ENCODE measurements at regions not wholly inside any gene's neighbourhood (a gene's known extent, or its start where the extent isn't known, plus 50 kb on each side); places are given as distances from the start of the nearest gene placed in this dataset.

DNA sequence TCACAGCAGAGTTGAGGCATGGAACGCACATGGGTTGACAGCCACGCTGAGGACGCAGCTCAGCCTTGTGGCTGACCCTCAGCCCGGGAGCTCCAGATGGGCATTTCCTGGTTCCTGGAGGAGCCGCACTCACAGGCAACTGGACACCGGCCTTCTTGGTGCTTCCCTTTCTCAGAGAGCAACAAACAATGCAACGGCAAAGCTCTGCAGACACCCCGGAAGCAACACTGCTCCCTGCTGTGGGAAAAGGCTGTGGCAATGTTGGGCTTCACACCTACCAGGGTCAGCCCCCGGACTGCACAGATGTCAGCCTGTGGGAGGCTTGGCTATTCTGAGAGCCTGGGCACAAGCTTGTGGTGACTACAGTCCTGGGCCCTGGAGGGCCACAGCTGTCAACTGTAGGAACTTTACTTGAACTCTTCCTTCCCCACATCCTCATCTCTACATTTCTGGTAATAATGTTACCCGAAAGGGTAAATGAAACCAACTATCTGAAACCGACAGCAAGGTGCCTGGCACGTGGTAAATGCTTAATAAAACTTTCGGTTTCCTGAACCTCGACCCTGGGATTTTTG lies 597.5 kb upstream of the MKI67 start:
- no peak for DNase-seq

DNA sequence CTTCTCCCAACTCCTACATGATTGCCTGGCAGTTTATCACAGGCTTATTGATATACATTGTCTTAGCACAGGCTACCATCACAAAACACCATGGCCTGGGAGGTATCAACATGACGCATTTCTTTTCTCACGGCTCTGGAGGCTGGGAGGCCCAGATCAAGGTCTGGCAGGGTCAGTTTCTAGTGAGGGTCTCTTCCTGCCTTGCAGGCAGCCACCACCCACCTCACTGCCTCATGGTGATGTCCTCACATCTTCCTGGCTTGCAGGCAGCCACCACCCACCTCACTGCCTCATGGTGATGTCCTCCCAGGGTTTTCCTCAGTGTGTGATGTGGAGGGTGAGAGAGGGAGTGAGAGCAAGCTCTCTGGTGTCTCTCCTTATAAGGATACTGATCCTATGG lies 599.3 kb upstream of the MKI67 start:
- DNase-seq = no peak

DNA sequence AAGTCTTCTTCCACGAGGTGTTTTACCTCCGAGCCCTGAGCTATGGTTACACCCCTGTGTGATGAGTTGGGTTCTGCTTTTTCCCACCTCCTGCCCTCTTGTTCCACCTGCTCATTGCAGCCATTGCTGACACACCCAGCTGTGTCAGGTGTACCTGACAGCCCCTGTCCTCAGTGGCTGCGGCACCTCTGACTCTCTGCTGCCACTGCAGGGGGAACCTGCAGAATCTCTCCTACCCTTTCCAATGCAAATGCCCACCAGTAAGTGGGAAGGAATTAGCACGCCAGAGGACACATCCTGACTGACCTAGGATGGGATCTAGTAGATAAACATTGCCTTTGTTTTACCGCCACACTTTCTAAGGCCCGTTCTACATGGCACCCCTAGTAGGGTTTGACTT lies 600.9 kb upstream of the MKI67 start:
- DNase-seq = peak; percentile 21

- no peak for DNase-seq
Measured at GRCh38 chr10:128729910-128730420, 603.7 kb upstream of the MKI67 start.

DNA sequence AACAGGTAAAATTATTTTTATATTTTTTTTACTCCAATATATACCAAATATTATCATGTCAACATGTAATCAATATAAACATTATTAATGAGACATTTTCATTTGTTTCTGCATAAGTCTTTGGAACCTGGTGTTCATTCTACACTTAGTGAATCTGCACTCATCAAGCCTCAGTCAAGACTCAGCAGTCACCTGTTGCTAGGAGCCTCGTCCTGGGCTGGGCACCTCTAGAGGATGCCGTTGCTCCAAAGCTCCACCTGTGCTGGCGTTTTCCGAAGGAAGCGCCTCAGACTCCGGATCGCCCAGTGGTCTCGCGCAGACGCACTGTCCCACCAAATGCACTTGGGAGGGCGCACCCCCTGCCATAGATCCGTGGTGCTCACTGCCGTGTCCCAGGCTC lies 604.7 kb upstream of the MKI67 start:
- no peak for DNase-seq

- DNase-seq = no peak
Measured at GRCh38 chr10:128734161-128734560, 607.9 kb upstream of the MKI67 start.

- no peak for DNase-seq
Measured at GRCh38 chr10:128734734-128735133, 608.5 kb upstream of the MKI67 start.

DNA sequence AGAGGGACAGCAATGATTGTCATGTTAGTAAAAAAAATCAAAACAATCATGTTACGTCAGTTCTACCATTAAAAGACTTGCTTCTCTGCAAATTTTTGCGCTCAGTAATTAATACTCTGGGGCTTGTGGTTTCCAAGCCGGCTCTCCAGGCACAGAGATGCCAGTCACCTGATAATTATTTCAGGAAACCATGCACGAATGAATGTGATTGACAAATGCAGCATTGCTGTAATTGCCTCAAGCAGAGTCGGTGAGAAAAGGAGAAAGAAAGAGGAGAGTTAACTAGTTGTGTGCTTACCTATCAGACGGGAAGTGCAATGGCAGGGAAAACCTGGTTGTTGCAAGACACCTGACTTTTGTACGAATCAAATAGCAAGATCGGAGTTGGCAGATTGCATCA lies 609.8 kb upstream of the MKI67 start:
- DNase-seq = no peak

DNA sequence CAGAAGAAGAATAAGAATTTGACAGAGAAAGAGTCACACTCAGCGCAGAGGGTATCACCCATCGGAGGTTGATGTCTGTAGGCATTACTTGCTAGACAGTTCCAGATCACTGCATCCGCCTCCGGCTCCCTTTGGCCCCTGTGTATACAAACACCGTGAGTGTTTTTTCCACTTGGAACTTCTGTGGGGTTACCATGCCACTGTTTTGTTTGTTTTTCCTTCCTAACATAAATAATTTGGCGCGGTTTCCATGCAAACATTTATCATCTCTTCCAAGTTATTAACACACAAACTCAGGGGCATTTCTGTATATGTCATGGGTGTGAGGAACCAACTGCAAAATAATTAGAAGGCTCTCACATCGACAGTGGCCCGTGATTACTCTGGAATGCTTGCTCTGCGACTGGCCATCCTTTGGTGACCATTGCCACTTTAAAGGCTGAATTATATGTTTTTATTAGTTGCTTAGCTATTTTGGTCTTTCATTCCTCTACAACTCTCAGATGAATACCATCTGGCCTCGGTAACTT lies 612.2 kb upstream of the MKI67 start:
- DNase-seq = no peak

DNA sequence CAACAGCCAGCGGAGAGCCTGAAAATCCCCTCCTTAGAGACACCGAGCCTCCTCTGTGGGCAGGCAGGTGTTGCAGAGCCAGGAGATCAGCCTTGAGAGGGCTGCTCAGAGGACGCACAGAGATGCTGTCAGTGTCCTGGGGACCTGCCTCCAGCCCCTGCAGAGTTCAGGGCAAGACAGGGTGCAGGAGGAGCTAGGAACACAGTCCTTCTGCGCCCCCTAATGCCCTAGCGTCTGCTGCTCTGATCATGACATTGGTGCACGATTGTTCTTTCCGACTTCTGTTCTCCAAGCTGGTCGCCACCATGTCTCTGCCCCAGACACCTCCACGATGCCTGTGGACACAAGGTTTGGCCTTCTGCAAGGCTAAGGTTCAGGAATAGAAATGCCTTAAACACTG lies 613.7 kb upstream of the MKI67 start:
- no peak for DNase-seq

GRCh38 chr10:128741180-128741579 lies 615.0 kb upstream of the MKI67 start:
- DNase-seq = no peak

DNA sequence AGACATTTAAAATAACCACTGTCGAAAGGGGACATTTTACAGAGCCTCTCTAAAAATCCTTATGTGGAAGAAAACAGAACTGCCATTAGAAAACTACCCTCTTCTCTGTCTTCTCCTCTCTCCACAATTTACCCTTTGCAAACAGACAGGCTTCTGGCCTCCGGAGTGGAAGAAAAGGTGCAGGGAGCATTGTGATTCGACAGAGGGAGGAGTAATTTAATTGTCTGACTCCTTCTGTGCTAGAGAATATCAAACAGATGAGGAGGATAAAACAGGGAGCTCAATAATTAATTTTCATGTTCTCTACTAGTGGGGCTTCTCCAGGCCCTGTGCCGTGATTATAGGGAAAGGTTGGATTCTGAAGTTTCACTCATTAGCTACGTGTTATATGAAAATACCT lies 615.5 kb upstream of the MKI67 start:
- no peak for DNase-seq

DNA sequence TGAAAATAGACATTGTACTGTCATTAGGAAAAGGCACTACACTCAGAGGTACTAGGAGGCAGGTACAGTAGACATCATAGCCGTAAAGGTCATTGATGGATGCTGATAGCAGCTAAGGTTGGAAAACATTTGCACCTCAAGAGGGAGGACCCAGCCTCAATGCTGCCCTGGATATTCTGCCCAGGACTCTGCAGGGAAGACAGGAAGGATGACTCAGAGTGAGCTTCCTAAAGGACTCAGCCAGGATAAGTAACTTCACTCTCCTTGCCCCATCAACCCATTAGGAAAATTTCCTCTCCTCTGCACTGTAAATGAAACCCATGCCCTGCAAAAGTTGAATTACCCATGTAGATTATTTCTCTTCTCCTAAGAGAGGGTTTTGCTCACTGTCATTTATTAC lies 617.9 kb upstream of the MKI67 start:
- no peak for DNase-seq

DNA sequence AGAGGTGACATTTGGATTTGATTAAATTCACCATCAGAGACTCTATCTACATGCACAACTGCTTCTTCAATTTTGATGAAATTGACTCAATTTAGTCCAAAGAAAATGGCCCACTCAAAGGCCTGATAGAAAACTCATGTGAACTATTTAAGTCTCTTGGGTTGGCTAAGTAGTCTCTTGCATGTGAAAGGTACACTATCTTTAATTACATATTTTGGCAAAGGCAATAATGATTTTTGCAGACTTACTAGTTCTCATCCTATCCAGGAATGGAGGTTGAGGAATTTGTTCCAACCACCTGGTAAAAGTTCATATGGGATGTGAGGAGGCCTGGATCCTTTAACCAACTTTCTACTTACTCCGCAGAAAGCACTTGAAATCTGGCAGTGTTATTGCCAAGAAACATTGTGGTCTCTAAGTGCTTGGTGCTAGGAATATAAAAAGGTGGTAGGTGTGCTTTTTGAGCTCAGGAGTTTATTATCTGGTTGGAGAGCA lies 618.6 kb upstream of the MKI67 start:
- DNase-seq = no peak

- no peak for DNase-seq
Measured at GRCh38 chr10:128747582-128748346, 621.5 kb upstream of the MKI67 start.

GRCh38 chr10:128751284-128751683 lies 625.1 kb upstream of the MKI67 start:
- DNase-seq = no peak

DNA sequence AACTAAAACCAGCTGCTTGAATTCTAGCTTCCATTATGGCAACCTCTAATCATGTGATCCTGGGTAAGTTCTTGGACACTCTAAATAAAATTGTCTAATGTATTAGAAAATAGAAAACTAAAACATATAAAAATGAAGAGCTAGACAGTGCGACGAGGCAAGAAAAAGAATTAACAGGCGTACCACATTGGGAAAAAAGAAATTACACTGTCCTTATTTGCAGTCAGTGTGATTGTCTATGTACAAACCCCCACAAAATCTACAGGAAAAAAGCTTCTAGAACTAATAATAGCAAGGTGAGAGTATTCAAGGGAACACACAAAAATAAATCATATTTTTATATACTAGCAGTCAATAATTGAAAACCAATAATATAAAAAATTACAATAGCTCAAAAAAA lies 625.6 kb upstream of the MKI67 start:
- no peak for DNase-seq

- no peak for DNase-seq
Measured at GRCh38 chr10:128759174-128759573, 633.0 kb upstream of the MKI67 start.

- no peak for DNase-seq
Measured at GRCh38 chr10:128763588-128763987, 637.4 kb upstream of the MKI67 start.

DNA sequence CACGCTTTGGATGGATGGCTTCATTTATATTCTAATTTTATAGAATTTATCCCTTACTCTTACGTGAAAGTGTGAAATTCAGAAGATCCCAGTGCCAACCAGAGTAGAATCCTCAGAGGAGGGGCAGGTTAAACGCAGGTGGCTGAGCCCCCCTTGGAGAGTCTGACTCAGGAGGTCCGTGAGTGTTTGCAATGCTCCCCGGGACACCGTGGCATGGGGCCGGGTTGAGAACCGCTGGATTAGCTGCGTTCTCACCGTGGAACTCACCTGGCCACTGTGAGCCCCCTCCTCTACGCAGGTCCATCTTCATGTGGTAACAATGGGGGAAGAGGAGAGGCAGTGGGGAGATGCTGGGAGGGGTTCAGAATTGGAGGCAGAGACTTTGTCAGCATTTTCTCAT lies 638.0 kb upstream of the MKI67 start:
- no peak for DNase-seq

GRCh38 chr10:128766915-128767314 lies 640.7 kb upstream of the MKI67 start:
- DNase-seq = no peak

- DNase-seq = no peak
Measured at GRCh38 chr10:128774979-128775378, 648.8 kb upstream of the MKI67 start.

DNA sequence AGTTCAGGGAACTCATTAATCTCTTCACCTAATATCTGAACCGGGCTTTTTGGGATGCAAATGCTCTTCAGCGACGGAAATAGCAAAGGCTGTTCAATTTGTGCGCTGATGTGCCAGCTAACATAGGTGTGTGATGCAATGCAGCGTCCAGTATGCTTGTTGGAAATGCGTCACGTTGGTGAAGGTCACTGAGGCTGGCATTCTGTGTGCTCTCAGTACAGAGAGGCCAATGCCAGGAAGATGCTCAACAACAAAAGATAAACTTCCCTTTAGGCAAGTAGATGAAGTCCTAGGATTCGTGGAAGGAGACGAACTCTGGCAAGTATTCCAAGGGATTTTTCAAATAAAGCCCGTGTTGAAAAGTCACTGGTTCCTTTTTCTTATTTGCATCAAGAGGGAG lies 649.5 kb upstream of the MKI67 start:
- no peak for DNase-seq

- DNase-seq = no peak
Measured at GRCh38 chr10:128776673-128777252, 650.5 kb upstream of the MKI67 start.
